ENCODE measurements at regions not wholly inside any gene's neighbourhood (a gene's known extent, or its start where the extent isn't known, plus 50 kb on each side); places are given as distances from the start of the nearest gene placed in this dataset.
"Not testable (repeated sequence)": the region's sequence is repeated elsewhere in the genome, so short reads cannot be mapped to it uniquely, and the experiment has no call there.

GRCh38 chr2:87633287-87633963, 114.5 kb upstream of the PLGLB2 start:
- peak; percentile 23 to 24 for ATAC-seq

GRCh38 chr2:87634106-87634505, 113.8 kb upstream of the PLGLB2 start:
- ATAC-seq: peak; percentile 30 to 33

GRCh38 chr2:87634971-87635650, 112.8 kb upstream of the PLGLB2 start:
- ATAC-seq: peak; percentile 48 to 52

GRCh38 chr2:87636246-87636645, 111.6 kb upstream of the PLGLB2 start:
- not testable (repeated sequence) for ATAC-seq

GRCh38 chr2:87636735-87637134, 111.2 kb upstream of the PLGLB2 start:
- not testable (repeated sequence) for ATAC-seq

GRCh38 chr2:87637249-87637990, 110.5 kb upstream of the PLGLB2 start:
- not testable (repeated sequence) for ATAC-seq

GRCh38 chr2:87638114-87638807, 109.6 kb upstream of the PLGLB2 start:
- not testable (repeated sequence) for ATAC-seq

GRCh38 chr2:87638872-87639271, 109.0 kb upstream of the PLGLB2 start:
- not testable (repeated sequence) for ATAC-seq

GRCh38 chr2:87639801-87640440, 108.0 kb upstream of the PLGLB2 start:
- ATAC-seq: not testable (repeated sequence)

- ATAC-seq: not testable (repeated sequence)
Measured at GRCh38 chr2:87640961-87641563, 106.8 kb upstream of the PLGLB2 start.

- ATAC-seq: not testable (repeated sequence)
Measured at GRCh38 chr2:87643165-87643564, 104.7 kb upstream of the PLGLB2 start.

GRCh38 chr2:87647737-87648498, 100.0 kb upstream of the PLGLB2 start:
- not testable (repeated sequence) for ATAC-seq

- not testable (repeated sequence) for ATAC-seq
Measured at GRCh38 chr2:87648815-87649214, 99.1 kb upstream of the PLGLB2 start.

GRCh38 chr2:87649871-87650270, 98.0 kb upstream of the PLGLB2 start:
- not testable (repeated sequence) for ATAC-seq

- ATAC-seq: not testable (repeated sequence)
Measured at GRCh38 chr2:87650837-87651236, 97.0 kb upstream of the PLGLB2 start.

- peak in 1 of 2 donors; percentile 31 for ATAC-seq
Measured at GRCh38 chr2:87651589-87651988, 96.3 kb upstream of the PLGLB2 start.

GRCh38 chr2:87653373-87653772, 94.5 kb upstream of the PLGLB2 start:
- ATAC-seq: not testable (repeated sequence)

GRCh38 chr2:87654136-87654814, 93.6 kb upstream of the PLGLB2 start:
- not testable (repeated sequence) for ATAC-seq

GRCh38 chr2:87657915-87658314, 90.0 kb upstream of the PLGLB2 start:
- ATAC-seq: peak in 1 of 2 donors; percentile 21

GRCh38 chr2:87658357-87658756, 89.5 kb upstream of the PLGLB2 start:
- peak; percentile 67 to 83 for ATAC-seq

All from activated CD4-positive, CD25-positive, alpha-beta regulatory T cell treated with anti-CD3 and anti-CD28 coated beads, Interleukin-2, amount 50 U/mL, for 24 hours (primary cell).